Suprapubic skin (tissue), 4 donors: ENCODE measurements at regions not wholly inside any gene's neighbourhood (a gene's known extent, or its start where the extent isn't known, plus 50 kb on each side); places are given as distances from the start of the nearest gene placed in this dataset.

Experiments
- EP300 ChIP-seq: sonication (generic); formaldehyde crosslinking; IDR thresholded peaks from one replicate; pipeline ENCODE4 v1.6.1; 2017; ENCODE audit warnings: antibody characterized with exemption
- POLR2A ChIP-seq, 2 donors: fragments of 450-650 bp; IDR thresholded peaks; one replicate each; pipeline ENCODE4 v1.6.1; 2017; ENCODE audit warnings: antibody characterized with exemption in 2 of 2, mild to moderate bottlenecking in 2 of 2, moderate library complexity in 2 of 2
- POLR2AphosphoS5 ChIP-seq, 3 donors: sonication (generic); formaldehyde crosslinking; IDR thresholded peaks; one replicate each; pipeline ENCODE4 v1.6.1; 2017; ENCODE audit warnings: antibody characterized with exemption in 3 of 3
- TF ChIP-seq, protein P1 (sequence below), 2 donors: fragments of 200-600 bp in 1 of 2; fragments of 450-650 bp in 1 of 2; sonication (generic) in 1 of 2; IDR thresholded peaks; one replicate each; pipeline ENCODE4 v1.5.1; 2016 to 2019; ENCODE audit warnings: antibody characterized with exemption in 2 of 2, mild to moderate bottlenecking in 1 of 2, moderate library complexity in 1 of 2

GRCh38 chr7:89773611-89774010 is 380.7 kb upstream of the STEAP1 start:
- TF ChIP-seq, protein P1, sequence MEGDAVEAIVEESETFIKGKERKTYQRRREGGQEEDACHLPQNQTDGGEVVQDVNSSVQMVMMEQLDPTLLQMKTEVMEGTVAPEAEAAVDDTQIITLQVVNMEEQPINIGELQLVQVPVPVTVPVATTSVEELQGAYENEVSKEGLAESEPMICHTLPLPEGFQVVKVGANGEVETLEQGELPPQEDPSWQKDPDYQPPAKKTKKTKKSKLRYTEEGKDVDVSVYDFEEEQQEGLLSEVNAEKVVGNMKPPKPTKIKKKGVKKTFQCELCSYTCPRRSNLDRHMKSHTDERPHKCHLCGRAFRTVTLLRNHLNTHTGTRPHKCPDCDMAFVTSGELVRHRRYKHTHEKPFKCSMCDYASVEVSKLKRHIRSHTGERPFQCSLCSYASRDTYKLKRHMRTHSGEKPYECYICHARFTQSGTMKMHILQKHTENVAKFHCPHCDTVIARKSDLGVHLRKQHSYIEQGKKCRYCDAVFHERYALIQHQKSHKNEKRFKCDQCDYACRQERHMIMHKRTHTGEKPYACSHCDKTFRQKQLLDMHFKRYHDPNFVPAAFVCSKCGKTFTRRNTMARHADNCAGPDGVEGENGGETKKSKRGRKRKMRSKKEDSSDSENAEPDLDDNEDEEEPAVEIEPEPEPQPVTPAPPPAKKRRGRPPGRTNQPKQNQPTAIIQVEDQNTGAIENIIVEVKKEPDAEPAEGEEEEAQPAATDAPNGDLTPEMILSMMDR (IDR thresholded peaks at IDR 0.05): no peak
- TF ChIP-seq POLR2A (IDR thresholded peaks at IDR 0.05) (no peak), POLR2AphosphoS5 (IDR thresholded peaks at IDR 0.05) (no peak), EP300 (no peak)
